HepG2 (cell line): ENCODE measurements at regions not wholly inside any gene's neighbourhood (a gene's known extent, or its start where the extent isn't known, plus 50 kb on each side); places are given as distances from the start of the nearest gene placed in this dataset.

Experiments
- ATAC-seq: fragments of 200-7000 bp; cut with Tn5 transposase; 3 replicates; pipeline ENCODE4 v1.9.1; 2020; ENCODE audit warnings: mild to moderate bottlenecking, moderate library complexity
- BruUV-seq: library from RNA; stranded (reverse); fragments of 400-500 nt; replicated peaks from 2 replicates; lab custom pipeline; 2021; lab: Mats Ljungman, UMichigan
- CTCF ChIA-PET: fragments of 300-600 bp; formaldehyde crosslinking; extraction: SDS; loops from one replicate; lab custom pipeline; 2021; ENCODE audit warnings: low total read pairs, inconsistent platforms, low intra/inter-chr PET ratio; lab: Yijun Ruan, JAX
- POLR2A ChIA-PET: fragments of 350-600 bp; sonication (Branson Sonifier 250); formaldehyde crosslinking; loops from one replicate; lab custom pipeline; 2020; ENCODE audit warnings: antibody characterized with exemption, inconsistent platforms; lab: Yijun Ruan, JAX
- DNase-seq: peaks from one replicate; pipeline ENCODE4 v3.0.0-alpha.2; 2015; ENCODE audit warnings: low spot score
- FAIRE-seq: peaks from 3 replicates; lab custom pipeline; 2011; peaks lifted over from hg19 to GRCh38; lab: Jason Lieb, UNC
- H2AFZ ChIP-seq: one replicate; pipeline ENCODE4 v1.6.1; 2011; ENCODE audit warnings: low read length, inconsistent platforms
- H3K27ac ChIP-seq: fragments of 300-600 bp; 3 replicates; pipeline ENCODE4 v1.8.0; 2011; ENCODE audit warnings: mixed run types, mild to moderate bottlenecking, mixed read lengths, low read length, inconsistent platforms; ENCODE audit not compliant: insufficient read depth; ENCODE audit errors: extremely low read length
- H3K27me3 ChIP-seq, 2 experiments: fragments of 200-600 bp in 1 of 2; 2 replicates in 1 of 2; 3 replicates in 1 of 2; pipeline versions ENCODE4 v1.6.0 to v1.8.0; 2011; ENCODE audit warnings: low read length in 2 of 2, mild to moderate bottlenecking in 2 of 2, moderate library complexity in 2 of 2, inconsistent platforms in 1 of 2; ENCODE audit not compliant: insufficient read depth in 2 of 2, control insufficient read depth in 1 of 2
- H3K36me3 ChIP-seq, 2 experiments: fragments of 200-600 bp in 1 of 2; replicated peaks in 1 of 2; 2 replicates in 1 of 2; 3 replicates in 1 of 2; pipeline versions ENCODE4 v1.5.1 to v1.8.0; 2011; ENCODE audit warnings: low read length in 2 of 2, inconsistent platforms in 1 of 2; ENCODE audit not compliant: insufficient read depth in 2 of 2, control insufficient read depth in 1 of 2
- H3K4me1 ChIP-seq: 2 replicates; pipeline ENCODE4 v1.5.1; 2012; ENCODE audit warnings: low read length, inconsistent platforms; ENCODE audit not compliant: insufficient read depth
- H3K4me2 ChIP-seq: 2 replicates; pipeline ENCODE4 v1.6.0; 2011; ENCODE audit warnings: low read depth, low read length, inconsistent platforms
- H3K4me3 ChIP-seq, 3 experiments: fragments of 200-600 bp in 1 of 3; sonication (generic), shearing (Covaris generic) in 1 of 3; replicated peaks in 1 of 3; 2 replicates each; pipeline ENCODE4 v1.5.1; 2011 to 2016; ENCODE audit warnings: low read length in 3 of 3, inconsistent platforms in 2 of 3, low read depth in 2 of 3, mild to moderate bottlenecking in 2 of 3, control low read depth in 1 of 3, mixed read lengths in 1 of 3; ENCODE audit not compliant: insufficient read depth in 1 of 3
- H3K79me2 ChIP-seq: one replicate; pipeline ENCODE4 v1.6.1; 2011; ENCODE audit warnings: low read length, inconsistent platforms; ENCODE audit not compliant: insufficient read depth
- H3K9ac ChIP-seq: 2 replicates; pipeline ENCODE4 v1.6.0; 2011; ENCODE audit warnings: mild to moderate bottlenecking, low read depth, low read length, inconsistent platforms; ENCODE audit not compliant: insufficient read depth
- H3K9me3 ChIP-seq: 2 replicates; pipeline ENCODE4 v1.5.1; 2012; ENCODE audit warnings: mild to moderate bottlenecking, low read length
- H4K20me1 ChIP-seq: 2 replicates; pipeline ENCODE4 v1.6.0; 2011; ENCODE audit warnings: inconsistent platforms, mild to moderate bottlenecking, low read length, moderate library complexity; ENCODE audit not compliant: insufficient read depth
- CBX1 ChIP-seq: IDR thresholded peaks from one replicate; pipeline ENCODE4 v1.6.1; 2016; ENCODE audit warnings: antibody characterized with exemption, low read depth
- CHD4 ChIP-seq: fragments of 200-600 bp; sonication (generic); IDR thresholded peaks from 2 replicates; pipeline ENCODE4 v1.7.0; 2017; ENCODE audit warnings: mild to moderate bottlenecking, low read length, borderline replicate concordance
- MAF1 ChIP-seq: sonication (generic); formaldehyde crosslinking; IDR thresholded peaks from 2 replicates; pipeline ENCODE4 v1.5.0; 2020; ENCODE audit warnings: missing genetic modification reagents, borderline replicate concordance
- RFX5 ChIP-seq: IDR thresholded peaks from 2 replicates; pipeline ENCODE4 v1.6.1; 2011; ENCODE audit warnings: low read depth, low read length, improper control_type of control experiment
- SATB2 ChIP-seq: sonication (generic); formaldehyde crosslinking; IDR thresholded peaks from 2 replicates; pipeline ENCODE4 v1.5.0; 2020; ENCODE audit warnings: missing genetic modification reagents
- SIN3B ChIP-seq: fragments of 150-350 bp; IDR thresholded peaks from 2 replicates; pipeline ENCODE4 v1.6.1; 2014; ENCODE audit warnings: low read length
- ZEB1 ChIP-seq: IDR thresholded peaks from 2 replicates; pipeline ENCODE4 v1.6.1; 2012; ENCODE audit warnings: mild to moderate bottlenecking, low read depth, inconsistent platforms; ENCODE audit not compliant: insufficient replicate concordance
- ZFP36L2 ChIP-seq: sonication (generic); formaldehyde crosslinking; IDR thresholded peaks from 2 replicates; pipeline ENCODE4 v1.4.0; 2020; ENCODE audit warnings: missing genetic modification reagents
- ZNF292 ChIP-seq: sonication (generic); formaldehyde crosslinking; IDR thresholded peaks from 2 replicates; pipeline ENCODE4 v1.8.1; 2022; ENCODE audit warnings: mild to moderate bottlenecking, low read depth, missing genetic modification reagents, borderline replicate concordance
- ZNF484 ChIP-seq: sonication (generic); formaldehyde crosslinking; IDR thresholded peaks from 2 replicates; pipeline ENCODE4 v1.5.1; 2020; ENCODE audit warnings: mild to moderate bottlenecking, low read depth, missing genetic modification reagents, borderline replicate concordance
- ZNF720 ChIP-seq: sonication (generic); formaldehyde crosslinking; IDR thresholded peaks from 2 replicates; pipeline ENCODE4 v1.4.0; 2020; ENCODE audit warnings: missing genetic modification reagents
- ZNF850 ChIP-seq: sonication (generic); formaldehyde crosslinking; conservative IDR thresholded peaks from 2 replicates; pipeline ENCODE4 v1.9.0; 2021; ENCODE audit warnings: mild to moderate bottlenecking, missing genetic modification reagents
- WGBS: methylation state at CpG from one replicate; pipeline ENCODE4 v1.1.6; 2017; ENCODE audit warnings: low lambda C conversion rate; 5-methylcytosine and 5-hydroxymethylcytosine counted together
- in situ Hi-C: cut with HindIII; loops from 2 replicates; pipeline ENCODE4 v1.10.0; 2017; ENCODE audit warnings: low pct_unique_long_range_greater_than_20kb; ENCODE audit not compliant: extremely low pct_ligation_motif_present
- intact Hi-C: fragments of 100-400 bp; cut with micrococcal nuclease; formaldehyde crosslinking; loops from one replicate; pipeline ENCODE4 v1.10.0; 2022; ENCODE audit not compliant: unreplicated experiment
- TF ChIP-seq, protein P1 (sequence below): fragments of 450-650 bp; IDR thresholded peaks from 2 replicates; pipeline ENCODE4 v1.6.1; 2017; ENCODE audit warnings: mild to moderate bottlenecking
- TF ChIP-seq, protein P2 (sequence below): fragments of 450-650 bp; IDR thresholded peaks from 2 replicates; pipeline ENCODE4 v1.6.1; 2016
- TF ChIP-seq, protein P3 (sequence below): IDR thresholded peaks from 2 replicates; pipeline ENCODE4 v1.6.1; 2016; ENCODE audit warnings: mild to moderate bottlenecking, missing biosample characterization, missing genetic modification reagents
- TF ChIP-seq, protein P4 (sequence below): IDR thresholded peaks from 2 replicates; pipeline ENCODE4 v1.6.1; 2016; ENCODE audit warnings: low read depth, control low read depth
- TF ChIP-seq, protein P5 (sequence below): sonication (generic); formaldehyde crosslinking; conservative IDR thresholded peaks from 2 replicates; pipeline ENCODE4 v1.8.0; 2022; ENCODE audit warnings: missing genetic modification reagents

DNA sequence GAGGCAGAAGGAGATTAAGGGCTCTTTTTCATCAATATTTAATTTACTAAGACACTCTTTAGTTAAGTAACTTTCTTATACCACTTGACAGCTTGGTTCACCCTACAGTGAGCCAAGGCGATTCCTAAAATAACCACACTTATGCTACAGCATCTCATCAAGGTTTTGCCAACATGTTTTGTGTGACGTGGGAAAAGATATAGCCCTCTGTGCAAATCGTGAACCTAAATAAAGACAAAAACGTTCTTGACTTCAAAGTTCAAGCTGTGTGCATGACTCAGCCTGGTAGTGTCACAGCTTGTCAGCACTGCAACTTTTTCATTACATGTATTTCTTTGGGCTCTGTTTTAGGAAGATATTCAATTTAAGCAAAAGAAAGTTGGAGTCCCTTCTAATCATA is 297.0 kb upstream of the EPHA3 start:
- no peak overlapping the region for H3K9ac ChIP-seq
- H4K20me1 ChIP-seq: no peaks in the 10 kb centered on the region
- H3K79me2 ChIP-seq: no peaks in the 10 kb centered on the region
- FAIRE-seq: no peak
- CTCF ChIA-PET: no interaction called here
- no peak for ATAC-seq
- no peak overlapping the region for H3K4me2 ChIP-seq
- H2AFZ ChIP-seq: no peak overlapping the region
- H3K36me3 ChIP-seq: no peaks in the 10 kb centered on the region
- H3K27ac ChIP-seq: no peak overlapping the region
- H3K4me3 ChIP-seq: no peak overlapping the region
- DNase-seq: no peak
- BruUV-seq: no TSS peak
- in situ Hi-C loops: no loop called here
- no peaks in the 10 kb centered on the region for H3K4me1 ChIP-seq
- POLR2A ChIA-PET: no interaction called here
- no peaks in the 10 kb centered on the region for H3K27me3 ChIP-seq
- WGBS: 0% methylated on average over 4 of the region's 4 CpGs
- no peaks in the 10 kb centered on the region for H3K9me3 ChIP-seq
- intact Hi-C loops: no loop called here
- TF ChIP-seq CBX1 (no peak), SIN3B (no peak), ZNF484 (CRISPR knock-in tag) (no peak), ZFP36L2 (CRISPR knock-in tag) (no peak), ZNF720 (CRISPR knock-in tag) (no peak), ZNF850 (no peak), CHD4 (no peak), MAF1 (CRISPR knock-in tag) (no peak), RFX5 (no peak), ZNF292 (CRISPR knock-in tag) (no peak), ZEB1 (no peak), SATB2 (CRISPR knock-in tag) (no peak)
- TF ChIP-seq, protein P1, sequence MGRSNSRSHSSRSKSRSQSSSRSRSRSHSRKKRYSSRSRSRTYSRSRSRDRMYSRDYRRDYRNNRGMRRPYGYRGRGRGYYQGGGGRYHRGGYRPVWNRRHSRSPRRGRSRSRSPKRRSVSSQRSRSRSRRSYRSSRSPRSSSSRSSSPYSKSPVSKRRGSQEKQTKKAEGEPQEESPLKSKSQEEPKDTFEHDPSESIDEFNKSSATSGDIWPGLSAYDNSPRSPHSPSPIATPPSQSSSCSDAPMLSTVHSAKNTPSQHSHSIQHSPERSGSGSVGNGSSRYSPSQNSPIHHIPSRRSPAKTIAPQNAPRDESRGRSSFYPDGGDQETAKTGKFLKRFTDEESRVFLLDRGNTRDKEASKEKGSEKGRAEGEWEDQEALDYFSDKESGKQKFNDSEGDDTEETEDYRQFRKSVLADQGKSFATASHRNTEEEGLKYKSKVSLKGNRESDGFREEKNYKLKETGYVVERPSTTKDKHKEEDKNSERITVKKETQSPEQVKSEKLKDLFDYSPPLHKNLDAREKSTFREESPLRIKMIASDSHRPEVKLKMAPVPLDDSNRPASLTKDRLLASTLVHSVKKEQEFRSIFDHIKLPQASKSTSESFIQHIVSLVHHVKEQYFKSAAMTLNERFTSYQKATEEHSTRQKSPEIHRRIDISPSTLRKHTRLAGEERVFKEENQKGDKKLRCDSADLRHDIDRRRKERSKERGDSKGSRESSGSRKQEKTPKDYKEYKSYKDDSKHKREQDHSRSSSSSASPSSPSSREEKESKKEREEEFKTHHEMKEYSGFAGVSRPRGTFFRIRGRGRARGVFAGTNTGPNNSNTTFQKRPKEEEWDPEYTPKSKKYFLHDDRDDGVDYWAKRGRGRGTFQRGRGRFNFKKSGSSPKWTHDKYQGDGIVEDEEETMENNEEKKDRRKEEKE: no peak
- TF ChIP-seq, protein P2, sequence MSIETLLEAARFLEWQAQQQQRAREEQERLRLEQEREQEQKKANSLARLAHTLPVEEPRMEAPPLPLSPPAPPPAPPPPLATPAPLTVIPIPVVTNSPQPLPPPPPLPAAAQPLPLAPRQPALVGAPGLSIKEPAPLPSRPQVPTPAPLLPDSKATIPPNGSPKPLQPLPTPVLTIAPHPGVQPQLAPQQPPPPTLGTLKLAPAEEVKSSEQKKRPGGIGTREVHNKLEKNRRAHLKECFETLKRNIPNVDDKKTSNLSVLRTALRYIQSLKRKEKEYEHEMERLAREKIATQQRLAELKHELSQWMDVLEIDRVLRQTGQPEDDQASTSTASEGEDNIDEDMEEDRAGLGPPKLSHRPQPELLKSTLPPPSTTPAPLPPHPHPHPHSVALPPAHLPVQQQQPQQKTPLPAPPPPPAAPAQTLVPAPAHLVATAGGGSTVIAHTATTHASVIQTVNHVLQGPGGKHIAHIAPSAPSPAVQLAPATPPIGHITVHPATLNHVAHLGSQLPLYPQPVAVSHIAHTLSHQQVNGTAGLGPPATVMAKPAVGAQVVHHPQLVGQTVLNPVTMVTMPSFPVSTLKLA: no peak
- TF ChIP-seq, protein P3, sequence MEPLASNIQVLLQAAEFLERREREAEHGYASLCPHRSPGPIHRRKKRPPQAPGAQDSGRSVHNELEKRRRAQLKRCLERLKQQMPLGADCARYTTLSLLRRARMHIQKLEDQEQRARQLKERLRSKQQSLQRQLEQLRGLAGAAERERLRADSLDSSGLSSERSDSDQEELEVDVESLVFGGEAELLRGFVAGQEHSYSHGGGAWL (CRISPR knock-in tag): no peak
- TF ChIP-seq, protein P4, sequence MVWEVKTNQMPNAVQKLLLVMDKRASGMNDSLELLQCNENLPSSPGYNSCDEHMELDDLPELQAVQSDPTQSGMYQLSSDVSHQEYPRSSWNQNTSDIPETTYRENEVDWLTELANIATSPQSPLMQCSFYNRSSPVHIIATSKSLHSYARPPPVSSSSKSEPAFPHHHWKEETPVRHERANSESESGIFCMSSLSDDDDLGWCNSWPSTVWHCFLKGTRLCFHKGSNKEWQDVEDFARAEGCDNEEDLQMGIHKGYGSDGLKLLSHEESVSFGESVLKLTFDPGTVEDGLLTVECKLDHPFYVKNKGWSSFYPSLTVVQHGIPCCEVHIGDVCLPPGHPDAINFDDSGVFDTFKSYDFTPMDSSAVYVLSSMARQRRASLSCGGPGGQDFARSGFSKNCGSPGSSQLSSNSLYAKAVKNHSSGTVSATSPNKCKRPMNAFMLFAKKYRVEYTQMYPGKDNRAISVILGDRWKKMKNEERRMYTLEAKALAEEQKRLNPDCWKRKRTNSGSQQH (CRISPR knock-in tag): no peak
- TF ChIP-seq, protein P5, sequence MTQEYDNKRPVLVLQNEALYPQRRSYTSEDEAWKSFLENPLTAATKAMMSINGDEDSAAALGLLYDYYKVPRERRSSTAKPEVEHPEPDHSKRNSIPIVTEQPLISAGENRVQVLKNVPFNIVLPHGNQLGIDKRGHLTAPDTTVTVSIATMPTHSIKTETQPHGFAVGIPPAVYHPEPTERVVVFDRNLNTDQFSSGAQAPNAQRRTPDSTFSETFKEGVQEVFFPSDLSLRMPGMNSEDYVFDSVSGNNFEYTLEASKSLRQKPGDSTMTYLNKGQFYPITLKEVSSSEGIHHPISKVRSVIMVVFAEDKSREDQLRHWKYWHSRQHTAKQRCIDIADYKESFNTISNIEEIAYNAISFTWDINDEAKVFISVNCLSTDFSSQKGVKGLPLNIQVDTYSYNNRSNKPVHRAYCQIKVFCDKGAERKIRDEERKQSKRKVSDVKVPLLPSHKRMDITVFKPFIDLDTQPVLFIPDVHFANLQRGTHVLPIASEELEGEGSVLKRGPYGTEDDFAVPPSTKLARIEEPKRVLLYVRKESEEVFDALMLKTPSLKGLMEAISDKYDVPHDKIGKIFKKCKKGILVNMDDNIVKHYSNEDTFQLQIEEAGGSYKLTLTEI (CRISPR knock-in tag): no peak
